NCI-H524 (cell line): ENCODE measurements at regions not wholly inside any gene's neighbourhood (a gene's known extent, or its start where the extent isn't known, plus 50 kb on each side); places are given as distances from the start of the nearest gene placed in this dataset.
A peak's percentile ranks its signal among the peaks of the same experiment; 100 is the strongest.
"Not testable (repeated sequence)": the region's sequence is repeated elsewhere in the genome, so short reads cannot be mapped to it uniquely, and the experiment has no call there.

Experiments
- DNase-seq, 2 experiments: peaks; one replicate each; lab custom pipeline; 2025; lab: John Stamatoyannopoulos, UW

GRCh38 chr6:167547328-167547692 lies 222.4 kb downstream of the TTLL2 start:
- no peak for DNase-seq

GRCh38 chr6:167547751-167548150 lies 222.9 kb downstream of the TTLL2 start:
- DNase-seq: peak in 1 of 2 experiments; percentile 18

- no peak for DNase-seq
Observed at GRCh38 chr6:167548451-167548850, 223.6 kb downstream of the TTLL2 start.

GRCh38 chr6:167549213-167549612 lies 224.3 kb downstream of the TTLL2 start:
- no peak for DNase-seq

GRCh38 chr6:167550941-167551627 lies 226.2 kb downstream of the TTLL2 start:
- DNase-seq: no peak

- no peak for DNase-seq
Observed at GRCh38 chr6:167551628-167552257, 226.9 kb downstream of the TTLL2 start.

GRCh38 chr6:167552258-167552630 lies 227.4 kb downstream of the TTLL2 start:
- DNase-seq: no peak

GRCh38 chr6:167552961-167553735 lies 228.3 kb downstream of the TTLL2 start:
- no peak for DNase-seq

- no peak for DNase-seq
Observed at GRCh38 chr6:167553736-167554119, 228.8 kb downstream of the TTLL2 start.

- no peak for DNase-seq
Observed at GRCh38 chr6:167554854-167555253, 230.0 kb downstream of the TTLL2 start.

GRCh38 chr6:167555836-167556235 lies 230.9 kb downstream of the TTLL2 start:
- no peak for DNase-seq

GRCh38 chr6:167557675-167558074 lies 232.8 kb downstream of the TTLL2 start:
- DNase-seq: no peak

- no peak for DNase-seq
Observed at GRCh38 chr6:167558246-167559177, 233.6 kb downstream of the TTLL2 start.

- no peak for DNase-seq
Observed at GRCh38 chr6:167559675-167560479, 235.0 kb downstream of the TTLL2 start.

- DNase-seq: no peak
Observed at GRCh38 chr6:167560673-167561569, 236.0 kb downstream of the TTLL2 start.

- DNase-seq: not testable (repeated sequence)
Observed at GRCh38 chr6:167562862-167563261, 238.0 kb downstream of the TTLL2 start.

GRCh38 chr6:167564416-167565250 lies 239.7 kb downstream of the TTLL2 start:
- no peak for DNase-seq

GRCh38 chr6:167565388-167565787 lies 240.5 kb downstream of the TTLL2 start:
- DNase-seq: no peak

- DNase-seq: no peak
Observed at GRCh38 chr6:167565884-167566599, 241.2 kb downstream of the TTLL2 start.
